Lower leg skin (tissue), 4 donors: ENCODE measurements at regions not wholly inside any gene's neighbourhood (a gene's known extent, or its start where the extent isn't known, plus 50 kb on each side); places are given as distances from the start of the nearest gene placed in this dataset.

Experiments used
- DNase-seq, 2 donors: peaks; one replicate each; pipeline ENCODE4 v3.0.0-alpha.2; 2019; ENCODE audit warnings: low spot score in 2 of 2
- H3K4me3 ChIP-seq: fragments of 200-600 bp; sonication (generic); 2 replicates; pipeline ENCODE4 v1.5.1; 2017; ENCODE audit warnings: mild to moderate bottlenecking, low read depth; ENCODE audit not compliant: poor library complexity, severe bottlenecking
- POLR2A ChIP-seq, 2 donors: fragments of 450-650 bp; IDR thresholded peaks; one replicate each; pipeline ENCODE4 v1.6.1; 2016 to 2017; ENCODE audit warnings: antibody characterized with exemption in 2 of 2, mild to moderate bottlenecking in 1 of 2, moderate library complexity in 1 of 2
- WGBS, 2 donors: methylation state at CpG; one replicate each; pipeline ENCODE4 v1.1.5; 2018; 5-methylcytosine and 5-hydroxymethylcytosine counted together
- intact Hi-C: fragments of 100-400 bp; cut with DNase I; formaldehyde crosslinking; loops from one replicate; pipeline ENCODE4 v1.15.0; 2023; ENCODE audit warnings: low total_unique reads
- TF ChIP-seq, protein P1 (sequence below), 3 donors: fragments of 450-650 bp; IDR thresholded peaks; one replicate each; pipeline ENCODE4 v1.5.1; 2016; ENCODE audit warnings: antibody characterized with exemption in 3 of 3, mild to moderate bottlenecking in 3 of 3, moderate library complexity in 2 of 3

DNA sequence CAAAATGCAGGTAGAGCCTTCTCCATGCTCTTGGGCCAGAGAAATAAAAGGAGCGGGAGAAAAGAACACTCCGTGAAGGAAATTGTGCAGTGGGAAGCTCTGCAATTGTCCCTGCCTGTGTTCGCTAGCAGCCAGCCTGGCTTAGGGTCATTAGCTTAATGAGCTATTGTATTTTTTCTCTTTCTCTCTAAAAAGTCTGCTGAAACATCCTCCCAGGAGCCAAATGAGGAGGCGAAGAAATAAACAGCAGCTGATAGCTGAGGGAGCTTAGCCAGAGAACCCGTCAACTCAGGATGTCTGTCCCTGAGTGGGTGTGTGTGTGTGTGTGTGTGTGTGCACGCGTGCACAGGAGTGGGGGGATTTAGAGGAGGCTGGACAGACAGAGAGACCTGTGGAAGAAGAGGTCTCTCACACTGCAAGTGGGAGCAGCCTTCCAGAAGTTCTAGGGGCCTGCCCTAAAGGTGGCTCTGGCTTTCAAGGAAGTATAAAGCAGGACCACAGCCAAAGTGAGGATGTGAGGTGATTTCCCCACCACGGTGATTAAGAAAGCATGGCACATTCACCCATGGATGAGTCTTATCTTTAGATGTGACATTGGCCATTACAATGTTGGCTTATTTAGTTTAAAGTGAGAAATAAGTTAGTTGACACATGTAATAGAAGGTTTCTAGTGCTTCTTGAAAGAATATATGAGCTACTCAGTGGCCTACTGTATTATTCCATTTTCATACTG, 690.4 kb downstream of the RNF144A start:
- no peak for DNase-seq
- intact Hi-C loops = no loop called here
- H3K4me3 ChIP-seq = no peak overlapping the region
- 66 to 71% methylated on average over 8 of the region's 8 CpGs for WGBS, 2 donors
- TF ChIP-seq, protein P1, sequence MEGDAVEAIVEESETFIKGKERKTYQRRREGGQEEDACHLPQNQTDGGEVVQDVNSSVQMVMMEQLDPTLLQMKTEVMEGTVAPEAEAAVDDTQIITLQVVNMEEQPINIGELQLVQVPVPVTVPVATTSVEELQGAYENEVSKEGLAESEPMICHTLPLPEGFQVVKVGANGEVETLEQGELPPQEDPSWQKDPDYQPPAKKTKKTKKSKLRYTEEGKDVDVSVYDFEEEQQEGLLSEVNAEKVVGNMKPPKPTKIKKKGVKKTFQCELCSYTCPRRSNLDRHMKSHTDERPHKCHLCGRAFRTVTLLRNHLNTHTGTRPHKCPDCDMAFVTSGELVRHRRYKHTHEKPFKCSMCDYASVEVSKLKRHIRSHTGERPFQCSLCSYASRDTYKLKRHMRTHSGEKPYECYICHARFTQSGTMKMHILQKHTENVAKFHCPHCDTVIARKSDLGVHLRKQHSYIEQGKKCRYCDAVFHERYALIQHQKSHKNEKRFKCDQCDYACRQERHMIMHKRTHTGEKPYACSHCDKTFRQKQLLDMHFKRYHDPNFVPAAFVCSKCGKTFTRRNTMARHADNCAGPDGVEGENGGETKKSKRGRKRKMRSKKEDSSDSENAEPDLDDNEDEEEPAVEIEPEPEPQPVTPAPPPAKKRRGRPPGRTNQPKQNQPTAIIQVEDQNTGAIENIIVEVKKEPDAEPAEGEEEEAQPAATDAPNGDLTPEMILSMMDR (IDR thresholded peaks at IDR 0.05) = no peak
- no peak for TF ChIP-seq POLR2A (IDR thresholded peaks at IDR 0.05)

DNA sequence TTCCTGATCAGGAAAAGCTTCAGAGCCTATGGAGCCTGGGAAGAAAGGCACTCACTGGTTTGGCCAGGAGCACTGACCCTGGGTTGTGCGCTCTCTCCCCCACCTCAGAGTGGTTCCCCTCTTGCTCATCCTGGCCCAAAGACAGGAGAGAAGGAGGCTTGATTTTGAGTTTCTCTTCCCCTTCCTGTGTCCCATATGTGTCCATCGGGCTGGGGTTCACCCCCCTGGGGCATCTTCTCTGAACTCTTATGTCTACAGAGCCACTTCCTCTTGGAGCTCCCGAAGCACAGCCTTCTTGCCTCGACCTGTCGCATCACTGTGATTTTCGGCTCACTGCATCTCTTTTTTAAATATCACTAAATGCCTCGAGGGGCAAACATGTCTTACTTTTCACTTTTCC, 692.3 kb downstream of the RNF144A start:
- no peak overlapping the region for H3K4me3 ChIP-seq
- DNase-seq = no peak
- intact Hi-C loops = no loop called here
- WGBS, 2 donors = 53 to 66% methylated on average over 7 of the region's 7 CpGs
- TF ChIP-seq, protein P1 (IDR thresholded peaks at IDR 0.05) = no peak
- no peak for TF ChIP-seq POLR2A (IDR thresholded peaks at IDR 0.05)

DNA sequence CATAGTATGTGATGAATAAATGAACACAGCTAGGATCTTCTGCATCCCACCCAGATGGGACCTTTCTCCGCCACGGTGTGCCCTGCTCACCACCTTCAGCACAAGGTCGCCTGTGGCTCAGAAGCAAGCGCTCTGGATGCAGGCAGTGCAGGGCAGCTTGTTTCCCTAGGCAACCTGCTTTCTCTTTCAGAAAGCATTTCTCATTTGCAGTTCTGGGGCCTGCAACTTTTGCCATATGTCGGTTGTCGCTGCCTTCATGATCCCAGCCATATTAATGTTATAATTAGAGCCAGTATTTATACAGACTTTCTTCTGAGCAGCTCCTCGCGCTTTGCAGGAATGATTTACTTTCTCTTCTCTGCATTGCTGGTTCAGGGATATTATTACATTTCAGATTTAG, 692.8 kb downstream of the RNF144A start:
- no peak overlapping the region for H3K4me3 ChIP-seq
- 81 to 88% methylated on average over 8 of the region's 8 CpGs for WGBS, 2 donors
- TF ChIP-seq POLR2A (IDR thresholded peaks at IDR 0.05) = no peak
- TF ChIP-seq, protein P1 (IDR thresholded peaks at IDR 0.05) = no peak
- DNase-seq = no peak
- intact Hi-C loops = no loop called here

DNA sequence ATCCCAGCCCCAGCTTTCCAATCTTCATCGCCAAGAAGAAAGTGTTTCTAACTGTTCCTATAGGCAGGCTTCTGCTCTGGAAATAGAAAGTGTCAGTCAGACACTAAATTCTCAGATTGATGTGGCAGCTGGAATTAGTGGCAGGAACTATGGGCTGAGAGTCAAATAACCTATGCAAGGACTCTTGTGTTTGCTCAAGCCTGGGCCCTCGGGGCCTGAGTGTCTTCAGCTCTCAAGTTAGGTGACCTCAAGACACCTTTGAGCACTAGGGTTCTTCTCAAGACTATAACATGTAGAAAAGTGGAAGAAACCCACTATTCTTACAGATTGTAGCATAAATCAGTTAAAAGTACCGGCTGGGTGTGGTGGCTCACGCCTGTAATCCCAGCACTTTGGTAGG, 694.5 kb downstream of the RNF144A start:
- TF ChIP-seq POLR2A (IDR thresholded peaks at IDR 0.05) = no peak
- TF ChIP-seq, protein P1 (IDR thresholded peaks at IDR 0.05) = no peak

DNA sequence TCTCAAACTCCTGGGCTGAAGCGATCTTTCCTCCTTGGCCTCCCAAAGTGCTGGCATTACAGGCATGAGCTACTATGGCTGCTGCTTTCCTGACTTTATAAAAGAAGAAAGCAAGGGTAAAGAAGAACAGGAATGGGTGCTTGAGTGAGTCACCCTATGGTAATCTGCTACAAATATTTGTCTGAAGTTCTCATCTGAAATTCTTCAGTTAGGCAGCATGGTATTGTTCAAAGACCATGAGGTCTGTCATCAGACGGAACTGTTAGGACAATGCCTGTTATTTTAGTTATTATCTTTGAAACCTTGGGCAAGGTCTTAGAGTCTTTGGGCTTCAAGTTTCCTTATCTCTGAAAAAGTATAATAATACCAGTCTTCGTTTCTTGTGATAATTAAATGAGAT, 695.8 kb downstream of the RNF144A start:
- WGBS, 2 donors = 60 to 74% methylated on average over 3 of the region's 3 CpGs
- intact Hi-C loops = no loop called here
- no peak for TF ChIP-seq POLR2A (IDR thresholded peaks at IDR 0.05)
- TF ChIP-seq, protein P1 (IDR thresholded peaks at IDR 0.05) = no peak
- no peak overlapping the region for H3K4me3 ChIP-seq
- no peak for DNase-seq

More for the DNA sequence above, 694.5 kb downstream of the RNF144A start:
- H3K4me3 ChIP-seq = no peak overlapping the region
- intact Hi-C loops = no loop called here
- no peak for DNase-seq
- 33 to 52% methylated on average over 4 of the region's 4 CpGs for WGBS, 2 donors

DNA sequence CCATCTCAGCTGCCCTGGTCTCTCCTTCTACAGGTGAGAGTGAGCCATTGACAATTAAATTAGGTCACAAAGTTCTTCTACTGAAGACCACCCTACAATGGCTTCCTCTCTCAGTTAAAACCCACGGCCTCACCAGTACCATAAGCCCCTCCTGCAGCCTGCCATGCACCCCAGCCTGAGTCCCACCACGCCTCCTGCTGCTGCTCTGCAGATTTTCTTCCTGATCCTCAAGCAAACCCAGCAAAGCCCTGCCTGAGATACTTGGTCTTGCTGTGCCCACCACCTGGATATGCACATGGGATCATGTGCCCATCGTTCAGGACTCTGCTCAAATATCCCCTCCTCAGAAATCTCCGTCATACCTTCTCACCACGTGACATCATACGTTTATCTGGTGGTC, 696.6 kb downstream of the RNF144A start:
- no peak for TF ChIP-seq POLR2A (IDR thresholded peaks at IDR 0.05)
- TF ChIP-seq, protein P1 (IDR thresholded peaks at IDR 0.05) = no peak
- no peak for DNase-seq
- 90 to 96% methylated on average over 6 of the region's 6 CpGs for WGBS, 2 donors
- H3K4me3 ChIP-seq = no peak overlapping the region
- intact Hi-C loops = no loop called here
